HEK293T (cell line): ENCODE measurements at regions not wholly inside any gene's neighbourhood (a gene's known extent, or its start where the extent isn't known, plus 50 kb on each side); places are given as distances from the start of the nearest gene placed in this dataset.

ENCODE experiments used
- CTCF ChIA-PET: fragments of 350-600 bp; formaldehyde crosslinking; extraction: SDS; loops from one replicate; lab custom pipeline; 2021; ENCODE audit warnings: antibody characterized with exemption, inconsistent platforms; lab: Yijun Ruan, JAX
- POLR2A ChIA-PET: fragments of 350-600 bp; formaldehyde crosslinking; extraction: SDS; loops from one replicate; lab custom pipeline; 2020; ENCODE audit warnings: antibody characterized with exemption, inconsistent platforms; lab: Yijun Ruan, JAX
- DNase-seq: peaks from one replicate; pipeline ENCODE4 v3.0.0; 2012; ENCODE audit warnings: mixed read lengths; ENCODE audit errors: extremely low spot score
- ARNT ChIP-seq: fragments of 450-650 bp; IDR thresholded peaks from 2 replicates; pipeline ENCODE4 v1.6.1; 2017; ENCODE audit warnings: mild to moderate bottlenecking
- BHLHE40 ChIP-seq: fragments of 450-650 bp; IDR thresholded peaks from 2 replicates; pipeline ENCODE4 v1.6.1; 2016; ENCODE audit warnings: mild to moderate bottlenecking, moderate library complexity, borderline replicate concordance
- CTBP1 ChIP-seq: fragments of 450-650 bp; IDR thresholded peaks from 2 replicates; pipeline ENCODE4 v1.6.1; 2016; ENCODE audit warnings: borderline replicate concordance
- ELF4 ChIP-seq: fragments of 450-650 bp; IDR thresholded peaks from 2 replicates; pipeline ENCODE4 v1.6.1; 2017; ENCODE audit warnings: antibody characterized with exemption
- FOXA1 ChIP-seq: fragments of 450-650 bp; IDR thresholded peaks from 2 replicates; pipeline ENCODE4 v1.6.1; 2016; ENCODE audit warnings: mild to moderate bottlenecking
- FOXK2 ChIP-seq: fragments of 450-650 bp; IDR thresholded peaks from 2 replicates; pipeline ENCODE4 v1.6.1; 2016; ENCODE audit warnings: mild to moderate bottlenecking
- FOXM1 ChIP-seq: fragments of 450-650 bp; IDR thresholded peaks from 2 replicates; pipeline ENCODE4 v1.6.1; 2017; ENCODE audit warnings: mild to moderate bottlenecking, borderline replicate concordance
- HDGF ChIP-seq: fragments of 450-650 bp; IDR thresholded peaks from 2 replicates; pipeline ENCODE4 v1.6.1; 2017; ENCODE audit warnings: antibody characterized with exemption, borderline replicate concordance
- L3MBTL2 ChIP-seq: fragments of 450-650 bp; conservative IDR thresholded peaks from 2 replicates; pipeline ENCODE4 v1.6.1; 2016; ENCODE audit warnings: mild to moderate bottlenecking
- LEF1 ChIP-seq: fragments of 450-650 bp; IDR thresholded peaks from 2 replicates; pipeline ENCODE4 v1.6.1; 2017; ENCODE audit warnings: mild to moderate bottlenecking, borderline replicate concordance
- NFRKB ChIP-seq: fragments of 450-650 bp; IDR thresholded peaks from 2 replicates; pipeline ENCODE4 v1.6.1; 2016; ENCODE audit warnings: mild to moderate bottlenecking, moderate library complexity
- PKNOX1 ChIP-seq: fragments of 450-650 bp; IDR thresholded peaks from 2 replicates; pipeline ENCODE4 v1.6.1; 2016
- SP1 ChIP-seq: fragments of 450-650 bp; IDR thresholded peaks from 2 replicates; pipeline ENCODE4 v1.6.1; 2017
- SUZ12 ChIP-seq: fragments of 450-650 bp; IDR thresholded peaks from 2 replicates; pipeline ENCODE4 v1.6.1; 2016; ENCODE audit warnings: mild to moderate bottlenecking
- TARDBP ChIP-seq: fragments of 450-650 bp; IDR thresholded peaks from 2 replicates; pipeline ENCODE4 v1.6.1; 2016
- ZNF384 ChIP-seq: fragments of 450-650 bp; IDR thresholded peaks from 2 replicates; pipeline ENCODE4 v1.6.1; 2016

- CTCF ChIA-PET, result no interaction called here
- POLR2A ChIA-PET, result no interaction called here
- no peak for TF ChIP-seq BHLHE40
- no peak for TF ChIP-seq CTBP1
- TF ChIP-seq FOXM1, result no peak
- TF ChIP-seq SP1, result no peak
- no peak for TF ChIP-seq ZNF384
- TF ChIP-seq FOXA1, result no peak
- no peak for TF ChIP-seq ELF4
- no peak for TF ChIP-seq LEF1
- no peak for TF ChIP-seq PKNOX1
- no peak for TF ChIP-seq NFRKB
- TF ChIP-seq HDGF, result no peak
- no peak for TF ChIP-seq FOXK2
- TF ChIP-seq ARNT, result no peak
- DNase-seq, result no peak
These were observed 312.5 kb upstream of the PDGFD start for GRCh38 chr11:104476454-104476853.

DNA sequence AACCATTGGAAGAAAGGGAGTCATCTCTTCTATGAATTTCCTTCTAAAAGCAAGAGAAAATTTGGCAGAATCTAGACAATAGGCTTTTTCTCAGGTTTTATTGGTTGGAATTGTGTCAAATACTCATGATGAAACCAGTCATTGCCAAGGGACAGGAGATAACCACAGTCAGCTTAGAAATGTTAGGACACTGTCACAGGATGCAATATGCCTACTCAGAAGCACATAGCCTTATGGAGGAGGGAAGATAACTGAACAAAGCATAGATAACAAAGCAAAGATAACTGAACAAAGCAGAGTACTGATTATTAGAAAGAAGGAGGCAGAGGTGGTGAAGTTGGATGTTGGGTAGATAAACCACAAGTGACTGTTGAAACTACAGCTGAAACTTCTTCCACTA, 303.5 kb upstream of the PDGFD start:
- CTCF ChIA-PET, result no interaction called here
- no peak for DNase-seq
- POLR2A ChIA-PET, result no interaction called here
- no peak for TF ChIP-seq BHLHE40
- TF ChIP-seq LEF1, result no peak
- no peak for TF ChIP-seq L3MBTL2
- no peak for TF ChIP-seq ARNT
- no peak for TF ChIP-seq PKNOX1
- TF ChIP-seq FOXK2, result no peak
- no peak for TF ChIP-seq SP1
- TF ChIP-seq ZNF384, result no peak
- no peak for TF ChIP-seq CTBP1
- no peak for TF ChIP-seq TARDBP
- no peak for TF ChIP-seq SUZ12
- TF ChIP-seq ELF4, result no peak
- no peak for TF ChIP-seq FOXM1
- no peak for TF ChIP-seq NFRKB
- no peak for TF ChIP-seq FOXA1
- no peak for TF ChIP-seq HDGF

- DNase-seq, result no peak
- TF ChIP-seq L3MBTL2 (no peak), CTBP1 (no peak), TARDBP (no peak), PKNOX1 (no peak), BHLHE40 (no peak), LEF1 (no peak), FOXA1 (no peak), ARNT (no peak), ZNF384 (no peak), HDGF (no peak), ELF4 (no peak), FOXM1 (no peak), SP1 (no peak), NFRKB (no peak), SUZ12 (no peak), FOXK2 (no peak)
- CTCF ChIA-PET, result no interaction called here
- POLR2A ChIA-PET, result no interaction called here
These were observed 301.4 kb upstream of the PDGFD start for GRCh38 chr11:104465321-104465720.

DNA sequence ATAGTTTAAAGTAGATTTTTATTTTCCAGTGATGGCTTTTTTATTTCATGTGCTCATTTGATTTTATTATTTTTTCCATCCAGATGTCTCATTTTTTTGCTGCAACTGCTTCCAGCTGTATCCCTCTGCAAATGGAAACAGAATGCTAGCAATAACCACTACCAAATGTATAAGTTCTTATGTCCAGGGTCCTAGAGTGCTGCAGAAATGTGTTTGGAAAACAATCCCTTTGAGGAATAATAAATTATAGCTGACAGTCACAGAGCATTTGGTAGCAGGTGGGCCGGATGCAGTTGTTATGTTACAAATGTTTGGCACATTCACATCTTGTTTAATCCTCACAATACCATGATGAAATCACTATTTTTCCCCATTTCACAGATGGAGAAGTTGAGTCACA, 300.7 kb upstream of the PDGFD start:
- POLR2A ChIA-PET, result no interaction called here
- CTCF ChIA-PET, result no interaction called here

GRCh38 chr11:104462341-104462740, 298.4 kb upstream of the PDGFD start:
- DNase-seq, result no peak
- ChIA-PET POLR2A (no interaction called here), CTCF (no interaction called here)
- TF ChIP-seq FOXA1 (no peak), L3MBTL2 (no peak), CTBP1 (no peak), ELF4 (no peak), NFRKB (no peak), FOXK2 (no peak), HDGF (no peak), SUZ12 (no peak), TARDBP (no peak), FOXM1 (no peak), LEF1 (no peak)

More for the DNA sequence above, 300.7 kb upstream of the PDGFD start:
- no peak for TF ChIP-seq L3MBTL2
- TF ChIP-seq BHLHE40, result no peak
- no peak for TF ChIP-seq HDGF
- no peak for TF ChIP-seq TARDBP
- TF ChIP-seq FOXA1, result no peak
- TF ChIP-seq SUZ12, result no peak
- no peak for TF ChIP-seq ELF4
- TF ChIP-seq PKNOX1, result no peak
- TF ChIP-seq ARNT, result no peak
- no peak for TF ChIP-seq FOXK2
- no peak for TF ChIP-seq NFRKB
- TF ChIP-seq LEF1, result no peak
- no peak for TF ChIP-seq CTBP1
- no peak for TF ChIP-seq ZNF384
- TF ChIP-seq FOXM1, result no peak
- no peak for TF ChIP-seq SP1
- no peak for DNase-seq
